Endothelial cell of umbilical vein (primary cell): ENCODE measurements at regions not wholly inside any gene's neighbourhood (a gene's known extent, or its start where the extent isn't known, plus 50 kb on each side); places are given as distances from the start of the nearest gene placed in this dataset.

Source experiments
- BruUV-seq: library from RNA; stranded (reverse); fragments of 400-500 nt; replicated peaks from 2 replicates; lab custom pipeline; 2021; lab: Mats Ljungman, UMichigan
- CTCF ChIA-PET: fragments of 300-600, 350-600 bp; sonication (Branson Sonifier 250); formaldehyde crosslinking; loops from one replicate; lab custom pipeline; 2021; ENCODE audit warnings: antibody characterized with exemption, inconsistent platforms; lab: Charles Lee
- POLR2A ChIA-PET: fragments of 300-600, 350-600 bp; sonication (Branson Sonifier 250); formaldehyde crosslinking; loops from one replicate; lab custom pipeline; 2021; ENCODE audit warnings: antibody characterized with exemption, inconsistent platforms; lab: Charles Lee
- DNase-seq: peaks from one replicate; pipeline ENCODE4 v3.0.0-alpha.2; 2011; ENCODE audit warnings: low read depth, low spot score
- FAIRE-seq: peaks from 2 replicates; lab custom pipeline; 2011; peaks lifted over from hg19 to GRCh38; lab: Jason Lieb, UNC
- H2AFZ ChIP-seq: 2 replicates; pipeline ENCODE4 v1.6.0; 2012; ENCODE audit warnings: low read depth, low read length, control low read depth, inconsistent platforms
- H3K27ac ChIP-seq: 2 replicates; pipeline ENCODE4 v1.5.1; 2011; ENCODE audit warnings: low read depth, mild to moderate bottlenecking, control low read depth, low read length, moderate library complexity; ENCODE audit not compliant: insufficient read depth
- H3K27me3 ChIP-seq, 2 experiments: 2 replicates each; pipeline versions ENCODE4 v1.6.0 to v1.6.1; 2011; ENCODE audit warnings: low read length in 2 of 2, mixed read lengths in 1 of 2; ENCODE audit not compliant: control insufficient read depth in 2 of 2, insufficient read depth in 2 of 2
- H3K36me3 ChIP-seq, 2 experiments: 2 replicates in 1 of 2; 3 replicates in 1 of 2; pipeline ENCODE4 v1.5.1; 2011; ENCODE audit warnings: low read length in 2 of 2, mild to moderate bottlenecking in 1 of 2, moderate library complexity in 1 of 2; ENCODE audit not compliant: control insufficient read depth in 2 of 2, insufficient read depth in 2 of 2; ENCODE audit errors: extremely low read depth in 1 of 2
- H3K4me1 ChIP-seq: 3 replicates; pipeline ENCODE4 v1.5.1; 2011; ENCODE audit warnings: mild to moderate bottlenecking, low read length; ENCODE audit not compliant: control insufficient read depth, insufficient read depth; ENCODE audit errors: extremely low read depth
- H3K4me2 ChIP-seq: 2 replicates; pipeline ENCODE4 v1.6.1; 2011; ENCODE audit warnings: low read length, control low read depth, mixed read lengths; ENCODE audit not compliant: insufficient read depth
- H3K4me3 ChIP-seq, 3 experiments: fragments of 200-600 bp in 1 of 3; sonication (generic), shearing (Covaris generic) in 1 of 3; replicated peaks in 1 of 3; 2 replicates each; pipeline ENCODE4 v1.5.1; 2011 to 2016; ENCODE audit warnings: control low read depth in 3 of 3, low read length in 3 of 3, mild to moderate bottlenecking in 2 of 3, inconsistent platforms in 1 of 3, low read depth in 1 of 3, moderate library complexity in 1 of 3; ENCODE audit not compliant: insufficient read depth in 1 of 3
- H3K79me2 ChIP-seq: 2 replicates; pipeline ENCODE4 v1.6.0; 2012; ENCODE audit warnings: low read length, inconsistent platforms; ENCODE audit not compliant: control insufficient read depth, insufficient read depth
- H3K9ac ChIP-seq: replicated peaks from 2 replicates; pipeline ENCODE3; 2011; ENCODE audit warnings: low read length, control low read depth; ENCODE audit not compliant: insufficient read depth; ENCODE audit errors: extremely low read depth
- H3K9me1 ChIP-seq: replicated peaks from 3 replicates; pipeline ENCODE4 v1.6.0; 2011; ENCODE audit warnings: mild to moderate bottlenecking, low read length; ENCODE audit not compliant: control insufficient read depth, insufficient read depth; ENCODE audit errors: extremely low read depth
- H3K9me3 ChIP-seq: replicated peaks from 2 replicates; pipeline ENCODE4 v1.5.1; 2012; ENCODE audit warnings: low read length, inconsistent platforms; ENCODE audit not compliant: control insufficient read depth, insufficient read depth
- H4K20me1 ChIP-seq: replicated peaks from 2 replicates; pipeline ENCODE3; 2011; ENCODE audit warnings: mild to moderate bottlenecking, low read length; ENCODE audit not compliant: control insufficient read depth, insufficient read depth; ENCODE audit errors: extremely low read depth
- EZH2 ChIP-seq: IDR thresholded peaks from 2 replicates; pipeline ENCODE4 v1.6.1; 2012; ENCODE audit warnings: borderline replicate concordance, low read depth, mild to moderate bottlenecking, moderate library complexity, low read length, inconsistent platforms; ENCODE audit not compliant: severe bottlenecking
- FOS ChIP-seq: IDR thresholded peaks from 2 replicates; pipeline ENCODE4 v1.6.1; 2011; ENCODE audit warnings: mild to moderate bottlenecking, low read length, moderate library complexity, borderline replicate concordance; ENCODE audit not compliant: insufficient read depth
- JUN ChIP-seq: IDR thresholded peaks from 2 replicates; pipeline ENCODE4 v1.6.1; 2011; ENCODE audit warnings: borderline replicate concordance, low read depth; ENCODE audit not compliant: insufficient read length, insufficient read depth
- MYC ChIP-seq: IDR thresholded peaks from one replicate; pipeline ENCODE4 v1.6.1; 2011; ENCODE audit warnings: mild to moderate bottlenecking, low read depth, low read length
- POLR2A ChIP-seq: IDR thresholded peaks from 2 replicates; pipeline ENCODE4 v1.6.1; 2012; ENCODE audit warnings: low read depth, mild to moderate bottlenecking, control low read depth, low read length
- dilution Hi-C: fragments of 300-500 bp; cut with MboI; formaldehyde crosslinking; loops from one replicate; pipeline ENCODE4 v1.15.0; 2019; ENCODE audit warnings: low sequenced_read_pairs; ENCODE audit not compliant: extremely low pct_ligation_motif_present
- intact Hi-C: fragments of 100-400 bp; cut with micrococcal nuclease; formaldehyde crosslinking; loops from one replicate; pipeline ENCODE4 v1.10.0; 2022
- TF ChIP-seq, protein P1 (sequence below): IDR thresholded peaks from 2 replicates; pipeline ENCODE4 v1.6.1; 2011; ENCODE audit not compliant: insufficient read depth, insufficient read length
- TF ChIP-seq, protein P2 (sequence below), 2 donors: IDR thresholded peaks; 1 replicate in 1 of 2; 2 replicates in 1 of 2; pipeline ENCODE4 v1.5.1; 2011; ENCODE audit warnings: low read length in 2 of 2, mild to moderate bottlenecking in 2 of 2, moderate library complexity in 2 of 2, control low read depth in 1 of 2, inconsistent platforms in 1 of 2, low read depth in 1 of 2; ENCODE audit not compliant: insufficient read depth in 1 of 2; ENCODE audit errors: extremely low read depth in 1 of 2

- FAIRE-seq (no peak), DNase-seq (no peak)
- BruUV-seq, result no TSS peak
- POLR2A ChIA-PET, result no interaction called here
- peaks cover 2 to 20% of the 10 kb centered on the region in 2 experiments for H3K27me3 ChIP-seq
- CTCF ChIA-PET, result interaction anchor here (1.2 to 5.5 kb wide), 3 partner anchors 10 to 344 kb away, joined by 6 to 35 read pairs (median 6); no protein-coding TSS in a partner anchor
- no peak overlapping the region for H3K27ac ChIP-seq
- H3K36me3 ChIP-seq, result no peaks in the 10 kb centered on the region
- no peak overlapping the region for H3K4me3 ChIP-seq
- no peak overlapping the region for H3K4me2 ChIP-seq
- H3K9me3 ChIP-seq, result no peaks in the 10 kb centered on the region
- no peak for TF ChIP-seq JUN
- no peak for TF ChIP-seq MYC
- no peaks in the 10 kb centered on the region for H3K9me1 ChIP-seq
- no peaks in the 10 kb centered on the region for H3K4me1 ChIP-seq
- H4K20me1 ChIP-seq, result no peaks in the 10 kb centered on the region
- H2AFZ ChIP-seq, result no peak overlapping the region
- intact Hi-C loops, result no loop called here
- H3K9ac ChIP-seq, result no peak overlapping the region
- no peaks in the 10 kb centered on the region for H3K79me2 ChIP-seq
- dilution Hi-C loops, result no loop called here
Observed at GRCh38 chr4:38330936-38331335, 333.1 kb upstream of the KLF3 start.

- intact Hi-C loops, result no loop called here
- Histone ChIP-seq H3K27ac (no peak overlapping the region), H3K9me1 (no peaks in the 10 kb centered on the region), H3K4me1 (no peaks in the 10 kb centered on the region), H3K36me3 (no peaks in the 10 kb centered on the region), H4K20me1 (no peaks in the 10 kb centered on the region), H3K79me2 (no peaks in the 10 kb centered on the region), H3K4me2 (no peak overlapping the region), H3K27me3 (peaks cover 2 to 20% of the 10 kb centered on the region in 2 experiments), H3K9ac (no peak overlapping the region), H3K9me3 (no peaks in the 10 kb centered on the region), H3K4me3 (no peak overlapping the region), H2AFZ (no peak overlapping the region)
- dilution Hi-C loops, result no loop called here
- TF ChIP-seq, protein P1, sequence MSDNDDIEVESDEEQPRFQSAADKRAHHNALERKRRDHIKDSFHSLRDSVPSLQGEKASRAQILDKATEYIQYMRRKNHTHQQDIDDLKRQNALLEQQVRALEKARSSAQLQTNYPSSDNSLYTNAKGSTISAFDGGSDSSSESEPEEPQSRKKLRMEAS, result no peak
- no peak for TF ChIP-seq FOS
- TF ChIP-seq, protein P2, sequence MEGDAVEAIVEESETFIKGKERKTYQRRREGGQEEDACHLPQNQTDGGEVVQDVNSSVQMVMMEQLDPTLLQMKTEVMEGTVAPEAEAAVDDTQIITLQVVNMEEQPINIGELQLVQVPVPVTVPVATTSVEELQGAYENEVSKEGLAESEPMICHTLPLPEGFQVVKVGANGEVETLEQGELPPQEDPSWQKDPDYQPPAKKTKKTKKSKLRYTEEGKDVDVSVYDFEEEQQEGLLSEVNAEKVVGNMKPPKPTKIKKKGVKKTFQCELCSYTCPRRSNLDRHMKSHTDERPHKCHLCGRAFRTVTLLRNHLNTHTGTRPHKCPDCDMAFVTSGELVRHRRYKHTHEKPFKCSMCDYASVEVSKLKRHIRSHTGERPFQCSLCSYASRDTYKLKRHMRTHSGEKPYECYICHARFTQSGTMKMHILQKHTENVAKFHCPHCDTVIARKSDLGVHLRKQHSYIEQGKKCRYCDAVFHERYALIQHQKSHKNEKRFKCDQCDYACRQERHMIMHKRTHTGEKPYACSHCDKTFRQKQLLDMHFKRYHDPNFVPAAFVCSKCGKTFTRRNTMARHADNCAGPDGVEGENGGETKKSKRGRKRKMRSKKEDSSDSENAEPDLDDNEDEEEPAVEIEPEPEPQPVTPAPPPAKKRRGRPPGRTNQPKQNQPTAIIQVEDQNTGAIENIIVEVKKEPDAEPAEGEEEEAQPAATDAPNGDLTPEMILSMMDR (IDR thresholded peaks at IDR 0.05; ENCODE audit: extremely low read depth in 1 of 2, insufficient read depth in 1 of 2, low read depth in 1 of 2, low read length in 2 of 2), result no peak
- no peak for TF ChIP-seq EZH2
- no peak for TF ChIP-seq POLR2A
- ChIA-PET POLR2A (no interaction called here), CTCF (no interaction called here)
- no TSS peak for BruUV-seq
- DNase-seq, result no peak
- no peak for FAIRE-seq
Observed at GRCh38 chr4:38332699-38333098, 331.3 kb upstream of the KLF3 start.
